SK-N-SH (cell line): ENCODE measurements at regions not wholly inside any gene's neighbourhood (a gene's known extent, or its start where the extent isn't known, plus 50 kb on each side); places are given as distances from the start of the nearest gene placed in this dataset.

ENCODE experiments used
- CTCF ChIA-PET: fragments of 300-600, 350-600 bp; formaldehyde crosslinking; extraction: SDS; loops from one replicate; lab custom pipeline; 2021; lab: Yijun Ruan, JAX
- POLR2A ChIA-PET: fragments of 350-600 bp; sonication (Branson Sonifier 250); formaldehyde crosslinking; extraction: SDS; loops from one replicate; lab custom pipeline; 2020; ENCODE audit warnings: antibody characterized with exemption, inconsistent platforms; lab: Yijun Ruan, JAX
- DNase-seq: peaks from one replicate; pipeline ENCODE4 v3.0.0; 2012
- H2AFZ ChIP-seq: fragments of 200-600 bp; sonication (generic); 2 replicates; pipeline ENCODE4 v1.8.1; 2016; ENCODE audit warnings: antibody characterized with exemption, mild to moderate bottlenecking, low read depth
- H3F3A ChIP-seq: fragments of 200-600 bp; sonication (generic); replicated peaks from 2 replicates; pipeline ENCODE3; 2016; ENCODE audit warnings: antibody characterized with exemption, mild to moderate bottlenecking; ENCODE audit not compliant: insufficient read depth
- H3K27ac ChIP-seq, 2 experiments: fragments of 200-500 bp in 1 of 2; fragments of 200-600 bp in 1 of 2; sonication (Bioruptor generic) in 1 of 2; sonication (generic), shearing (Covaris generic) in 1 of 2; 2 replicates each; pipeline versions ENCODE4 v1.5.1 to v1.6.1; 2014 to 2016; ENCODE audit warnings: low read depth in 2 of 2, inconsistent platforms in 1 of 2, low read length in 1 of 2, mild to moderate bottlenecking in 1 of 2, mixed read lengths in 1 of 2
- H3K27me3 ChIP-seq: fragments of 200-600 bp; sonication (generic), shearing (Covaris generic); 2 replicates; pipeline ENCODE4 v1.6.1; 2016; ENCODE audit warnings: mixed run types; ENCODE audit not compliant: insufficient read depth
- H3K36me3 ChIP-seq, 2 experiments: fragments of 200-500 bp in 1 of 2; fragments of 200-600 bp in 1 of 2; sonication (Bioruptor generic) in 1 of 2; sonication (generic) in 1 of 2; replicated peaks in 1 of 2; 2 replicates each; pipeline versions ENCODE3 to v1.5.1; 2014 to 2016; ENCODE audit warnings: low read length in 1 of 2, mild to moderate bottlenecking in 1 of 2; ENCODE audit not compliant: insufficient read depth in 2 of 2, control insufficient read depth in 1 of 2
- H3K4me1 ChIP-seq, 2 experiments: fragments of 200-500 bp in 1 of 2; fragments of 200-600 bp in 1 of 2; sonication (Bioruptor generic) in 1 of 2; sonication (generic), shearing (Covaris generic) in 1 of 2; 2 replicates each; pipeline versions ENCODE4 v1.5.1 to v1.6.1; 2014 to 2016; ENCODE audit warnings: low read depth in 1 of 2, low read length in 1 of 2, mixed run types in 1 of 2; ENCODE audit not compliant: insufficient read depth in 2 of 2, control insufficient read depth in 1 of 2
- H3K4me2 ChIP-seq: fragments of 200-600 bp; sonication (generic), shearing (Covaris generic); 2 replicates; pipeline ENCODE4 v1.6.1; 2017; ENCODE audit warnings: mixed run types
- H3K4me3 ChIP-seq, 2 experiments: fragments of 200-500 bp in 1 of 2; fragments of 200-600 bp in 1 of 2; sonication (Bioruptor generic) in 1 of 2; sonication (generic), shearing (Covaris generic) in 1 of 2; 2 replicates each; pipeline versions ENCODE4 v1.5.1 to v1.8.1; 2014 to 2016; ENCODE audit warnings: low read depth in 2 of 2, inconsistent platforms in 1 of 2, low read length in 1 of 2, mild to moderate bottlenecking in 1 of 2, mixed read lengths in 1 of 2, moderate library complexity in 1 of 2
- H3K79me2 ChIP-seq: fragments of 200-600 bp; sonication (generic); 2 replicates; pipeline ENCODE4 v1.8.1; 2017; ENCODE audit warnings: mild to moderate bottlenecking; ENCODE audit not compliant: insufficient read depth
- H3K9ac ChIP-seq: fragments of 200-600 bp; sonication (generic); 2 replicates; pipeline ENCODE4 v1.6.1; 2017; ENCODE audit warnings: mixed run types
- H3K9me2 ChIP-seq: fragments of 200-600 bp; sonication (generic); 2 replicates; pipeline ENCODE4 v1.6.1; 2017; ENCODE audit warnings: mixed run types
- H3K9me3 ChIP-seq: fragments of 200-600 bp; sonication (generic); 2 replicates; pipeline ENCODE4 v1.6.1; 2017; ENCODE audit warnings: mixed run types, mild to moderate bottlenecking, moderate library complexity
- H4K20me1 ChIP-seq: fragments of 200-600 bp; sonication (generic); 2 replicates; pipeline ENCODE4 v1.6.1; 2017; ENCODE audit warnings: mild to moderate bottlenecking, mixed run types; ENCODE audit not compliant: insufficient read depth
- CHD2 ChIP-seq: fragments of 150-350 bp; IDR thresholded peaks from 2 replicates; pipeline ENCODE4 v1.6.1; 2018; ENCODE audit warnings: low read length; ENCODE audit not compliant: partially characterized antibody
- EP300 ChIP-seq, 2 experiments: IDR thresholded peaks; 2 replicates each; pipeline versions ENCODE4 v1.4.0 to v1.6.1; 2012; ENCODE audit warnings: borderline replicate concordance in 1 of 2, low read depth in 1 of 2, low read length in 1 of 2
- EZH2phosphoT487 ChIP-seq: fragments of 200-600 bp; sonication (generic); IDR thresholded peaks from 2 replicates; pipeline ENCODE4 v1.6.1; 2017; ENCODE audit warnings: low read depth, mixed run types, mild to moderate bottlenecking, antibody characterized with exemption, moderate library complexity, borderline replicate concordance
- FOSL2 ChIP-seq: IDR thresholded peaks from 2 replicates; pipeline ENCODE4 v1.4.0; 2012; ENCODE audit warnings: low read depth, mild to moderate bottlenecking, moderate library complexity, borderline replicate concordance
- GABPA ChIP-seq: IDR thresholded peaks from 2 replicates; pipeline ENCODE4 v1.4.0; 2012; ENCODE audit warnings: low read depth, mild to moderate bottlenecking
- GATA2 ChIP-seq: sonication (generic); formaldehyde crosslinking; IDR thresholded peaks from 2 replicates; pipeline ENCODE4 v1.5.0; 2020; ENCODE audit warnings: mild to moderate bottlenecking, missing genetic modification reagents
- MXI1 ChIP-seq: IDR thresholded peaks from 2 replicates; pipeline ENCODE4 v1.6.1; 2012; ENCODE audit warnings: mild to moderate bottlenecking, low read depth, low read length, improper control_type of control experiment
- NFIC ChIP-seq: IDR thresholded peaks from 2 replicates; pipeline ENCODE4 v1.4.0; 2012; ENCODE audit warnings: borderline replicate concordance
- NRF1 ChIP-seq: IDR thresholded peaks from 2 replicates; pipeline ENCODE4 v1.6.1; 2012; ENCODE audit warnings: low read depth, mild to moderate bottlenecking, low read length
- RAD21 ChIP-seq: IDR thresholded peaks from 2 replicates; pipeline ENCODE4 v1.6.1; 2012; ENCODE audit warnings: mild to moderate bottlenecking, low read length
- RCOR1 ChIP-seq: fragments of 150-350 bp; IDR thresholded peaks from 2 replicates; pipeline ENCODE4 v1.6.1; 2017; ENCODE audit warnings: antibody characterized with exemption, low read length
- SMC3 ChIP-seq: IDR thresholded peaks from 2 replicates; pipeline ENCODE4 v1.6.1; 2012; ENCODE audit warnings: low read depth, low read length, improper control_type of control experiment
- TAF1 ChIP-seq: IDR thresholded peaks from 2 replicates; pipeline ENCODE4 v1.6.1; 2012; ENCODE audit warnings: low read depth, mild to moderate bottlenecking, low read length, moderate library complexity, borderline replicate concordance
- TEAD4 ChIP-seq: IDR thresholded peaks from 2 replicates; pipeline ENCODE4 v1.4.0; 2012; ENCODE audit warnings: mild to moderate bottlenecking, borderline replicate concordance; ENCODE audit not compliant: insufficient read depth
- WGBS: methylation state at CpG from one replicate; pipeline ENCODE4 v1.1.6; 2017; ENCODE audit warnings: low lambda C conversion rate; 5-methylcytosine and 5-hydroxymethylcytosine counted together
- TF ChIP-seq, protein P1 (sequence below): IDR thresholded peaks from 2 replicates; pipeline ENCODE4 v1.4.0; 2012; ENCODE audit warnings: low read depth
- TF ChIP-seq, protein P2 (sequence below): fragments of 150-350 bp; IDR thresholded peaks from 2 replicates; pipeline ENCODE4 v1.6.1; 2017; ENCODE audit warnings: antibody characterized with exemption, low read length, low read depth, borderline replicate concordance
- TF ChIP-seq, protein P3 (sequence below): IDR thresholded peaks from 2 replicates; pipeline ENCODE4 v1.6.1; 2012; ENCODE audit warnings: mild to moderate bottlenecking, low read depth, low read length, moderate library complexity
- TF ChIP-seq, protein P4 (sequence below): IDR thresholded peaks from 2 replicates; pipeline ENCODE4 v1.4.0; 2012; ENCODE audit warnings: low read depth, borderline replicate concordance

DNA sequence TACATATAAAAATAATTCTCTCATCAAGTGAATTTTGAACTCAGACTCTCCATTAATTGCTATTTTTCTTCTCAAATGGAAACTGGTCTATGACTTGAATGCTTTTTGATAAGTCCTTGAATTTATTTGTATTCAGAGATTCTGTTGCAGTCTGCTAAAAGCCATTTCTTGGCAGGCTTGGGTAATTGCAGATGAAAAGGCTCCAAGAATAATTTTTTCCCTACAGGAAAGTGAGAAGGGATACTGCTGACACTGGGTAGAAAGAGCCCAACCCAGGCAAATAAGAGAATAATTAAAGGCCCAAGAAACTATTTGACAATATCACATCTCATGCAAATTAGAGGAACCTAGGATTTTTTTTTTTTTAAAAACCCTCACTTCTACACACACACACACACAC is 246.5 kb upstream of the DDI1 start (continued):
- TF ChIP-seq NRF1: no peak
- TF ChIP-seq, all 33 proteins: peak for 0

DNA sequence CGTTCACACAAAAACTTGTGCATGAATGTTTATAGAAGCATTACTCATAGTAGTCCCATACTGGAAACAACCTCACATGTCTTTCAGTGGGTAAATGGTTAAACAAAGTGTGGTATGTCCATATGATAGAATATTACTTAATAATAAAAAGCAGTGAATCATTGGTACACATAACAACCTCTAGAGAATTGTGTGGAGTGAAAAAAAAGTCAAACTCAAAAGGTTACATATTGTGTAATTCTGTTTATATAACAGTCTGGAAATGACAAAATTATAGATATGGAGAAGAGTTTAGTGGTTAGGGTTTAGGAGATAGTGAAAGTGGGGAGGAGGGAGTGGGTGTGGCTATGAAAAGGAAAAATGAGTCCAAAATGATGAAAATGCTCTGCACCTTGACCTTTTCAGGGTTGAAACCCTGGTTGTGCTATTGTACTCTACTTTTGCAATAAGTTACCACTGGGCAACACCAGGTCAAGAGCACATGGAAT is 243.4 kb upstream of the DDI1 start:
- no peaks in the 10 kb centered on the region for H3K4me1 ChIP-seq
- WGBS: 85% methylated on average over 1 of the region's 1 CpG
- ChIA-PET POLR2A (no interaction called here), CTCF (no interaction called here)
- H3K9me2 ChIP-seq: no peaks in the 10 kb centered on the region
- peaks cover 3% of the 10 kb centered on the region for H3F3A ChIP-seq
- no peaks in the 10 kb centered on the region for H3K79me2 ChIP-seq
- DNase-seq: no peak
- TF ChIP-seq, protein P1, sequence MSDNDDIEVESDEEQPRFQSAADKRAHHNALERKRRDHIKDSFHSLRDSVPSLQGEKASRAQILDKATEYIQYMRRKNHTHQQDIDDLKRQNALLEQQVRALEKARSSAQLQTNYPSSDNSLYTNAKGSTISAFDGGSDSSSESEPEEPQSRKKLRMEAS: no peak
- no peak overlapping the region for H3K4me2 ChIP-seq
- H3K9ac ChIP-seq: no peak overlapping the region
- peaks cover 3% of the 10 kb centered on the region; the same call in 1 of the 2 replicates for H3K9me3 ChIP-seq
- H4K20me1 ChIP-seq: no peaks in the 10 kb centered on the region
- no peak overlapping the region for H2AFZ ChIP-seq
- H3K4me3 ChIP-seq: no peak overlapping the region
- no peaks in the 10 kb centered on the region for H3K27me3 ChIP-seq
- H3K27ac ChIP-seq: no peak overlapping the region
- H3K36me3 ChIP-seq: peaks cover 0 to 3% of the 10 kb centered on the region in 2 experiments

DNA sequence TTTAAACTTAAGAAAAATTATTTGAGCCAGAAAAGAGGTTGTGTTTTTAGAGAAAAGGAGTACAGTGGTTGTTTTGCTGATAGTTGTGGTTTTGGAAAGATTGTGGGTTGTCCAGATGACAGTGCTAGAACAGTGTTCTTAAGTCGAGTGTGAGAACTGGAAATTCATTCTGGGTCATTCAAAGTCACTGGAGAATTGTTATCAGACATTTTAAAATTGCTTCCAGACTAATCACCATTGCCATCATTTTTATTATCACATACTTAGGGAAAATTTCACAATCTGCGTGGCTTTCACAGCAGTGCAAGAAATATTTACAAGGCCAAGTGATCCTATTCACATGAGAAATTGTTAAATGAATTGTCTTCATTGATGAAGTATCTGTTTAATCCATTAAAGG is 242.2 kb upstream of the DDI1 start:
- no peak for DNase-seq
- no peak overlapping the region for H3K9ac ChIP-seq
- H3K9me2 ChIP-seq: no peaks in the 10 kb centered on the region
- 47% methylated on average over 2 of the region's 2 CpGs for WGBS
- POLR2A ChIA-PET: no interaction called here
- TF ChIP-seq CHD2 (no peak), TAF1 (no peak), RAD21 (no peak), SMC3 (no peak), FOSL2 (no peak), TEAD4 (no peak), EZH2phosphoT487 (no peak), RCOR1 (no peak), MXI1 (no peak), GATA2 (no peak), GABPA (no peak), NFIC (no peak), NRF1 (no peak), EP300 (IDR thresholded peaks at IDR 0.05; ENCODE audit: borderline replicate concordance in 1 of 2, low read depth in 1 of 2, low read length in 1 of 2) (no peak)
- TF ChIP-seq, protein P2, sequence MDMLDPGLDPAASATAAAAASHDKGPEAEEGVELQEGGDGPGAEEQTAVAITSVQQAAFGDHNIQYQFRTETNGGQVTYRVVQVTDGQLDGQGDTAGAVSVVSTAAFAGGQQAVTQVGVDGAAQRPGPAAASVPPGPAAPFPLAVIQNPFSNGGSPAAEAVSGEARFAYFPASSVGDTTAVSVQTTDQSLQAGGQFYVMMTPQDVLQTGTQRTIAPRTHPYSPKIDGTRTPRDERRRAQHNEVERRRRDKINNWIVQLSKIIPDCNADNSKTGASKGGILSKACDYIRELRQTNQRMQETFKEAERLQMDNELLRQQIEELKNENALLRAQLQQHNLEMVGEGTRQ: no peak
- TF ChIP-seq, protein P1: no peak
- TF ChIP-seq, protein P3, sequence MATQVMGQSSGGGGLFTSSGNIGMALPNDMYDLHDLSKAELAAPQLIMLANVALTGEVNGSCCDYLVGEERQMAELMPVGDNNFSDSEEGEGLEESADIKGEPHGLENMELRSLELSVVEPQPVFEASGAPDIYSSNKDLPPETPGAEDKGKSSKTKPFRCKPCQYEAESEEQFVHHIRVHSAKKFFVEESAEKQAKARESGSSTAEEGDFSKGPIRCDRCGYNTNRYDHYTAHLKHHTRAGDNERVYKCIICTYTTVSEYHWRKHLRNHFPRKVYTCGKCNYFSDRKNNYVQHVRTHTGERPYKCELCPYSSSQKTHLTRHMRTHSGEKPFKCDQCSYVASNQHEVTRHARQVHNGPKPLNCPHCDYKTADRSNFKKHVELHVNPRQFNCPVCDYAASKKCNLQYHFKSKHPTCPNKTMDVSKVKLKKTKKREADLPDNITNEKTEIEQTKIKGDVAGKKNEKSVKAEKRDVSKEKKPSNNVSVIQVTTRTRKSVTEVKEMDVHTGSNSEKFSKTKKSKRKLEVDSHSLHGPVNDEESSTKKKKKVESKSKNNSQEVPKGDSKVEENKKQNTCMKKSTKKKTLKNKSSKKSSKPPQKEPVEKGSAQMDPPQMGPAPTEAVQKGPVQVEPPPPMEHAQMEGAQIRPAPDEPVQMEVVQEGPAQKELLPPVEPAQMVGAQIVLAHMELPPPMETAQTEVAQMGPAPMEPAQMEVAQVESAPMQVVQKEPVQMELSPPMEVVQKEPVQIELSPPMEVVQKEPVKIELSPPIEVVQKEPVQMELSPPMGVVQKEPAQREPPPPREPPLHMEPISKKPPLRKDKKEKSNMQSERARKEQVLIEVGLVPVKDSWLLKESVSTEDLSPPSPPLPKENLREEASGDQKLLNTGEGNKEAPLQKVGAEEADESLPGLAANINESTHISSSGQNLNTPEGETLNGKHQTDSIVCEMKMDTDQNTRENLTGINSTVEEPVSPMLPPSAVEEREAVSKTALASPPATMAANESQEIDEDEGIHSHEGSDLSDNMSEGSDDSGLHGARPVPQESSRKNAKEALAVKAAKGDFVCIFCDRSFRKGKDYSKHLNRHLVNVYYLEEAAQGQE: no peak
- TF ChIP-seq, protein P4, sequence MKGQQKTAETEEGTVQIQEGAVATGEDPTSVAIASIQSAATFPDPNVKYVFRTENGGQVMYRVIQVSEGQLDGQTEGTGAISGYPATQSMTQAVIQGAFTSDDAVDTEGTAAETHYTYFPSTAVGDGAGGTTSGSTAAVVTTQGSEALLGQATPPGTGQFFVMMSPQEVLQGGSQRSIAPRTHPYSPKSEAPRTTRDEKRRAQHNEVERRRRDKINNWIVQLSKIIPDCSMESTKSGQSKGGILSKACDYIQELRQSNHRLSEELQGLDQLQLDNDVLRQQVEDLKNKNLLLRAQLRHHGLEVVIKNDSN: no peak
- H3K9me3 ChIP-seq: peaks cover 3% of the 10 kb centered on the region; the same call in 1 of the 2 replicates
- H3K4me1 ChIP-seq: no peaks in the 10 kb centered on the region
- no peak overlapping the region for H3K4me3 ChIP-seq
- H3K27ac ChIP-seq: no peak overlapping the region
- no peaks in the 10 kb centered on the region for H4K20me1 ChIP-seq
- H3F3A ChIP-seq: peaks cover 3% of the 10 kb centered on the region
- H3K27me3 ChIP-seq: no peaks in the 10 kb centered on the region
- no peak overlapping the region for H3K4me2 ChIP-seq
- H2AFZ ChIP-seq: no peak overlapping the region; the same call in 1 of the 2 replicates
- H3K79me2 ChIP-seq: no peaks in the 10 kb centered on the region
- CTCF ChIA-PET: no interaction called here
- H3K36me3 ChIP-seq: peaks cover 0 to 3% of the 10 kb centered on the region in 2 experiments
